ENCODE measurements at regions not wholly inside any gene's neighbourhood (a gene's known extent, or its start where the extent isn't known, plus 50 kb on each side); places are given as distances from the start of the nearest gene placed in this dataset.

- no peak overlapping the region for H3K27ac ChIP-seq (ENCODE audit: low read depth in 1 of 2, low read length in 2 of 2)
- CTCF ChIA-PET, result no interaction called here
- ATAC-seq (ENCODE audit: poor library complexity), result no peak
- H3K4me3 ChIP-seq (ENCODE audit: low read length), result no peak overlapping the region
- Mint-ChIP-seq H3K9me3 (no peaks in the 10 kb centered on the region), H3K36me3 (ENCODE audit: low read depth) (no peaks in the 10 kb centered on the region), H3K4me1 (ENCODE audit: low read depth) (peaks cover 16% of the 10 kb centered on the region), H3K27ac (no peak overlapping the region), H3K27me3 (peaks cover 9% of the 10 kb centered on the region), H3K4me3 (no peak overlapping the region)
- no peaks in the 10 kb centered on the region for H3K27me3 ChIP-seq (ENCODE audit: control insufficient read depth in 1 of 2, insufficient read depth in 2 of 2, low read length in 2 of 2)
- no peaks in the 10 kb centered on the region for H3K9me3 ChIP-seq (ENCODE audit: control insufficient read depth in 1 of 2, insufficient read depth in 1 of 2, low read length in 2 of 2)
- no peak for DNase-seq
- no peak for TF ChIP-seq CTCF (IDR thresholded peaks at IDR 0.05)
- intact Hi-C loops (cut with DNase I, micrococcal nuclease), result no loop called here
- H3K4me1 ChIP-seq (ENCODE audit: insufficient read depth, low read length), result peaks cover 7% of the 10 kb centered on the region
- POLR2A ChIA-PET, result no interaction called here
- H3K36me3 ChIP-seq (ENCODE audit: insufficient read depth, low read length), result no peaks in the 10 kb centered on the region
Measured at GRCh38 chr9:95735701-95736100, 139.8 kb upstream of the ERCC6L2 start.

- no peak for TF ChIP-seq CTCF (IDR thresholded peaks at IDR 0.05)
- no peaks in the 10 kb centered on the region for H3K36me3 Mint-ChIP-seq (ENCODE audit: low read depth)
- H3K27ac ChIP-seq (ENCODE audit: low read depth in 1 of 2, low read length in 2 of 2), result no peak overlapping the region
- H3K9me3 ChIP-seq (ENCODE audit: control insufficient read depth in 1 of 2, insufficient read depth in 1 of 2, low read length in 2 of 2), result peaks cover 0 to 5% of the 10 kb centered on the region in 2 experiments
- H3K4me3 Mint-ChIP-seq, result no peak overlapping the region
- no peaks in the 10 kb centered on the region for H3K27me3 ChIP-seq (ENCODE audit: control insufficient read depth in 1 of 2, insufficient read depth in 2 of 2, low read length in 2 of 2)
- peaks cover 9% of the 10 kb centered on the region for H3K27me3 Mint-ChIP-seq
- no peak overlapping the region for H3K27ac Mint-ChIP-seq
- DNase-seq, result no peak
- no peak for ATAC-seq (ENCODE audit: poor library complexity)
- H3K36me3 ChIP-seq (ENCODE audit: insufficient read depth, low read length), result no peaks in the 10 kb centered on the region
- CTCF ChIA-PET, result no interaction called here
- H3K4me1 Mint-ChIP-seq (ENCODE audit: low read depth), result peaks cover 16% of the 10 kb centered on the region
- H3K4me3 ChIP-seq (ENCODE audit: low read length), result no peak overlapping the region
- peaks cover 7% of the 10 kb centered on the region for H3K4me1 ChIP-seq (ENCODE audit: insufficient read depth, low read length)
- intact Hi-C loops (cut with DNase I, micrococcal nuclease), result no loop called here
- no peaks in the 10 kb centered on the region for H3K9me3 Mint-ChIP-seq
- POLR2A ChIA-PET, result no interaction called here
Measured at GRCh38 chr9:95733741-95734666, 141.5 kb upstream of the ERCC6L2 start.

DNA sequence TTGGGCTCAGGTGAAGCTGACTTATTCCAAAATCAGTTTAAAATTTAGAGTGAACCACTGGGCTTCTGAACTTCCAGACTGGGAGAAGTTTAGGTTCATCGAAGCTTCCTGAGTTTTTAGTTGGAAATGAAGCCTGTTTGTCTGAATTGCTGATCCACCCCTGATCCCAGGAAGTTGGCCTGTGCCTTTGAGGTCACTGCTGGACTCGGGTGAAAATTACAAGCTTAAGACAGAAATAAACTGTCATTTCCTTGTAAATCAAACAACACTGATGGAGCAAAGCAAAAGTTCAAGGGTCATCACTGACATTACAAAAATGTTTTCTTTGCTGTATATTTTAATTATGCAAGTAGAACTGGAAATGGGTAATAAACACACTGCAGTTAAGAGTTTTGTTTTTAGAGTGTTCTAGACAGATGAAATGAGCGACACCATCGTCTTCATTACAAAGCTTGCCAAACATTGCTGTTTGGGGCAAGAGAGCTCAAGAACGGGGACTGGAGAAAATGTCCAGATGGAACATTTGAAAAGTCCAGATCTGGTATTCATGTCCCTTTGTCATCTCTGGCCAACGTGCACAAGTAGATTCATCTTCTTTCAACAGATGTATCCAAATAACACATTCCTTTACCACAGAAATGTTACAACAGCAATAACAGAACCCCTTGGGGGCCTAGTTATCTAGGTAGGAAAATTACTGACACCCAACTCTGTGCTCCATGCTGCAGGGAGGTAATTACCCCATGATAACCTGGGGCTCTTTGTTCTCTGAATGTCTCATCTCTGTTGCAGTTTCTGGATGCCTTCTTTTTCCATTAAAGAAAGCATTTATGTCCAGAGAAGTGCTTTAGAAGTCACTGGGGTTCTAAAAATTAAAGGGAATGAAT, 142.4 kb upstream of the ERCC6L2 start:
- peaks cover 16% of the 10 kb centered on the region for H3K4me1 Mint-ChIP-seq (ENCODE audit: low read depth)
- no peak for TF ChIP-seq CTCF (IDR thresholded peaks at IDR 0.05)
- ChIA-PET POLR2A (no interaction called here), CTCF (interaction anchor here (1.3 kb wide), 1 partner anchor 25 kb away, joined by 4 read pairs; no protein-coding TSS in a partner anchor)
- no peaks in the 10 kb centered on the region for H3K9me3 Mint-ChIP-seq
- peaks cover 9% of the 10 kb centered on the region for H3K27me3 Mint-ChIP-seq
- no peak overlapping the region for H3K27ac Mint-ChIP-seq
- peaks cover 0 to 9% of the 10 kb centered on the region in 2 experiments for H3K9me3 ChIP-seq (ENCODE audit: control insufficient read depth in 1 of 2, insufficient read depth in 1 of 2, low read length in 2 of 2)
- DNase-seq (no peak), ATAC-seq (ENCODE audit: poor library complexity) (no peak)
- no peaks in the 10 kb centered on the region for H3K27me3 ChIP-seq (ENCODE audit: control insufficient read depth in 1 of 2, insufficient read depth in 2 of 2, low read length in 2 of 2)
- intact Hi-C loops (cut with DNase I, micrococcal nuclease), result no loop called here
- H3K36me3 Mint-ChIP-seq (ENCODE audit: low read depth), result no peaks in the 10 kb centered on the region
- no peak overlapping the region for H3K27ac ChIP-seq (ENCODE audit: low read depth in 1 of 2, low read length in 2 of 2)
- H3K4me3 Mint-ChIP-seq, result no peak overlapping the region
- H3K4me3 ChIP-seq (ENCODE audit: low read length), result no peak overlapping the region
- no peaks in the 10 kb centered on the region for H3K36me3 ChIP-seq (ENCODE audit: insufficient read depth, low read length)
- H3K4me1 ChIP-seq (ENCODE audit: insufficient read depth, low read length), result peaks cover 7% of the 10 kb centered on the region
